ENCODE measurements at regions not wholly inside any gene's neighbourhood (a gene's known extent, or its start where the extent isn't known, plus 50 kb on each side); places are given as distances from the start of the nearest gene placed in this dataset.
"Not testable (repeated sequence)": the region's sequence is repeated elsewhere in the genome, so short reads cannot be mapped to it uniquely, and the experiment has no call there.

DNA sequence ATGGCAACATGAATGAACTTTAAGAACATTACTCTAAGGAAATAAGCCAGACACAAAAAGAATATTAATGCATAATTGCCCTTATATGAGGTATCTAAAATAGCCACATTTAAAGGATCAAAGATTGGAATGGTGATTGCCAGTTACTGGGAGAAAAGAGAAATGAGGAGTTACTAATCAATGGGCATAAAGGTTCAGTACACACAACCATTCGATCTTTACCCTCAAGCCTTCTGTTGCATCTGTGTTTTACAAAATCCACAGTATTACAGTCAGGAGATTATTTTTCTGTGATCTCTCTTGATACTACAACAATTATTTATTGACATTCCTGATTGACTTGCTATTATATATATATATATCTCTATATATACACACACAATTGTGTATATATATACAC is 310.0 kb upstream of the SLITRK5 start:
- no peak for DNase-seq

GRCh38 chr13:87368639-87369038 is 302.5 kb upstream of the SLITRK5 start:
- DNase-seq = no peak

- no peak for DNase-seq
Measured at GRCh38 chr13:87376081-87376480, 295.1 kb upstream of the SLITRK5 start.

DNA sequence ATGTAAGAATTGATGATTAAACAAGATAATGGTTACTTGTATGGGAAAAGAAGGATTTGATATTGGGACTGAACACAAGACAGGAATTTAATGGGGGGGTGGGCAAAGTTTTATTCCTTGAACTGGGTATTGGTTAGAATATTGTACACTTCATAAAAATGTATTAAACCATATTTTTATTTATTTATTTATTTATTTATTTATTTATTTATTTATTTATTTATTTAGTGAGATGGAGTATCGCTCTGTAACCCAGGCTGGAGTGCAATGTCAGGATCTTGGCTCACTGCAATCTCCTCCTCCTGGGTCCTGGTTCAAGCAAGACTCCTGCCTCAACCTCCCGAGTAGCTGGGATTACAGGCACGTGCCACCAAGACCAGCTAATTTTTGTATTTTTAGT is 287.1 kb upstream of the SLITRK5 start:
- DNase-seq = no peak

DNA sequence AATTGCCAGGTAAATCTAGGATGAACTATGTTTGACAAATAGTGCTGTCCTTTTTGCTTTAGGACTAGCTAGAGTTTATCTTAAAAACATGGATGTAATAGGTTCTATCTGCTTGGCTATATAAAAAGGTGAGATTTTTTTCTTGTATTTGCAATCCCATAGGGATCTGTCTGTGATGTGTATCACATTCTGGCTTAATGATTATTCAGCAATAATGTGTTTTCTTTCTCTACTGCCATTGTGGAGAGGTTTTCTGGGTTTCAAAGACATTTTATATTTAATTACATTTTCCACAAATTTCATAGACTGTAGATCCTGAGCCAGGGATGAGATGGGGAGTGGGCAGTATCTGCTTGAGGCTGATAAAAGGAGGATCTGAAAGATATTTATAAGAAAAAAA is 277.8 kb upstream of the SLITRK5 start:
- DNase-seq = no peak

DNA sequence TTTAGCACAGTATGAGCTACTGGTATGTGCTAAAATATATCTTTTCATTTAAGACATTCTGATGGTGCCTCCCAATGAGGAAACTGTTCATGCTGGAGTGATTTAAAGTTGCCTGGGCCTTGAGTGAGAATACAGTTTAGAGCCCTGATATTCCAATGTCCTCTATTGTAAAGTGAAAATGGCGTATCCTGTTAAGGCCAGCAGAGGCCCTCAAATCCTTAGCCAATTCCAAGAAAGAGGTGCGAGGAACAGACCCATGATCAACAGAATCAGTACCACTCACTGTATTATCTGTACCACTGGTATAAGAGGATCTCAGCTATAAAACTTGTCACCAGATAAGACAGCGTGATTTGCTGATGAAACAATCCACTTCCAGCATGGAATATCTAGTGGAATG is 273.1 kb upstream of the SLITRK5 start:
- no peak for DNase-seq

DNA sequence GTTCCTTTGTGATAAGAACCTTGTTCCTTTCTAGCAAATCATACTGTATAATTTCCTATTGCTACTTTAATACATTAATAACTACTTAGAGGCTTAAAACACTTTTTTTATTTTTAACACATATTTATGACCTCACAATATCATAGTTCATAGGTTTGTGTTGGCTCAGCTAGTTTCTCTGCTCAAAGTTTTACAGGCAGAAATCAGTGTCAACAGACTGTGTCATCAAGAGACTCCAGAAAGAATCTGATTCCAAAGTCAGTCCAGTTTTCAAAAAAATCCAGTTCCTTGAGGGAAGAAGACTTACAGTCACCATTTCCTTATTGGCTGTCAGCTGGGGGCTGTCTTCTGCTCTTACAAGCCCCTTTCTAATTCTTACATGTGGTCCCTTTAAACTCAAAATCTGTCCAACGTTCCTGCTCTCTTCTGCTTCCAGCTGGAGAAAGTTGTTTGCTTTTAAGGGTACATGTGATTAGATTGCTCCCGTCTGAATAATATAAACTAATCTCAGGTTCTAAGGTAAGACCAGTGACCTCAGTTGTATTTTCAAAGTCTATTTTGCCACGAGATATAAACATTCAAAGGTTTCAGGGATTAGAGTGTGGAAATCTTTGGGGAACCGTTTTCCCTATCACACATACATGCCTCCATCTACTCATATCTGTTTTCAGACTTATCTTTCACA is 267.3 kb upstream of the SLITRK5 start:
- no peak for DNase-seq

DNA sequence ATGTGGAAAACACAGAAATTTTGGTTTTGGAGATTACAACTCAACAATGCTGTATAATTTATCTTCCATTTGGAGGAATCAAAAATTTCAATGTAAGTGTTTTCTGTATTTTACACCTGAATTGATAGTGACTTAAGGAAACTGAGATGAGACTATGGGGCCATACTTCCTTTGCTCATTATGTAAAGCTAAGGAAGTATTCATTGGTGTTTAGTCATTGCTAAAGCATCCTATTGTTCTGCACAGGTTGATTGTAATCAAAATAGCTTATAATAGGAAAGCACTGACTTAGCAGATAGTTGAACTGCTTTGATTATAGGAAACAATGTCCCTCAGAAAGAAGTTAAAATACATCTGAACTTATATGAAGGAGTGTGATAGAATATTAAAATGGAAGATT is 244.4 kb upstream of the SLITRK5 start:
- no peak for DNase-seq

DNA sequence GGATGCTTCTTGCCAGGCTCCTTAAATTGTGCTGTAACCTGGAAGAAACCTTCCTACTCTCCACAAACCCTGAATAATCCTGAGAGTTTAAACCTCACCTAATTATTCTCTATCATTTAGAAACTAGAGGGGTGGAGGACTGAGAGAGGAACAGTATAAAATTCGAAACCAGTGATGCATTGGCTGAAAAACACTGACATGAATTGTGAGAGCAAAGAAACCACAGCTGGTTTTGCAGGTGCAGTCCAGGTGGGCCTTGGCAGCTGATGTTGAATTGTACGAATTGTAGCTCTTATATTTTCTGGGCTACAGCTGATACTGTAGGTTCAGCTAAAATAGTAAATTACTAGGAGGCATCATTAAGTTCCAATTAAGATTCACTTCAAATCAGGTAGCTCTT is 227.0 kb upstream of the SLITRK5 start:
- no peak for DNase-seq

GRCh38 chr13:87452281-87452680 is 218.9 kb upstream of the SLITRK5 start:
- no peak for DNase-seq

DNA sequence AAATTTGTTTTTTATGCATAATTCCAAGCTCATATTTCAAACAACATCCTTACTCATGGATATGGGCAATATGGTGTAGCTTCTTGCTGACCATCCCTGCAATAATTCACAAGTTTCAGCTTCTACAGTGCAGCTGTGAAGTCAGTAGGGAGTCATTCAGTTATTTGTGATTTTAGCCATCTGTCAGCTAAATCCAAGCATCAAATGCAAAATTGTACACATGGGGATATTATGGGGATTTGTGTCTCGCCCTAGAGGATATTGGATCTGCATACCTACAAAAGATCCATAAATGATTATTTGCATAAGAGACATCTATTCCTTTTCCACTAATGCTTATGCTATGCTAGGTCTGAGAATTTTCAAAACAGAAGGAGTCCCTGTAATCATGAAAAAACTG is 217.9 kb upstream of the SLITRK5 start:
- no peak for DNase-seq

DNA sequence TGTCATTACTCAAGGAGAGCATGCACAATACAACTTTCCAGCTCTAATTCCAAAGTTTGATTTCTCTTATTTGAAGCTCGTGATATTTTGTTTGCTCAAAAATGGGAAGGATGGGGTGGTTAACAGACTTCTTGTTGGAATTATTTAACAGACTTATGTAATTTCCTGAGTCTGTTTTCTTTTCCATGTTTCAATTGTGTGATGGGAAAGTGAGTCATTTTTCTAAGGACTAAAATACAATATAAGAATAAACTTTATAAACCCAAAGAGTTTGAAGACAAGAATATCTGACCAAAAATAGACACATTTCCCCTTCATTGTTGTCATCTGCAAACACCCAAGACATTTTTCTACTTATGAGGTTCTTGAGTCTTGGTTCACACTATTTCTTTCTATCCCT is 211.8 kb upstream of the SLITRK5 start:
- no peak for DNase-seq

- DNase-seq = no peak
Measured at GRCh38 chr13:87497426-87497825, 173.7 kb upstream of the SLITRK5 start.

GRCh38 chr13:87498681-87499080 is 172.5 kb upstream of the SLITRK5 start:
- no peak for DNase-seq

DNA sequence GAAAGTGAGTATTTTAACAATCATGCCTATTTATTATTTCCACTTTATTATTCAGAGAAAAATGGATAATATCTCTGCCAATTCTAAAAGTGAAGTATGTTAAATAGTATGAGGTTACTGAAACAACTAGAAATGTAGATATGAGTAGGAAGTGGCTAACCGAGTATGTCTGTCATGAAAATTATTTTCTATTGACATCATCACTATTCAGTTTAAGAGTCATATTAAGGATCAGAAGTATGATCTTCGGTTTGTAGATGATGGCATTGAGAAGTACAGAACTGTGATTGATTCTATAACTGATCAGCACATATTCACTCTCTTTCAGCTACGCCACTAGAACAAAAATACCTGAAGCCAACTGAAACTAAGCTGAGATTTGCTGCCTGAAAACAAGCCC is 146.4 kb upstream of the SLITRK5 start:
- DNase-seq = no peak

GRCh38 chr13:87533776-87534175 is 137.4 kb upstream of the SLITRK5 start:
- DNase-seq = no peak

GRCh38 chr13:87535911-87536310 is 135.3 kb upstream of the SLITRK5 start:
- no peak for DNase-seq

DNA sequence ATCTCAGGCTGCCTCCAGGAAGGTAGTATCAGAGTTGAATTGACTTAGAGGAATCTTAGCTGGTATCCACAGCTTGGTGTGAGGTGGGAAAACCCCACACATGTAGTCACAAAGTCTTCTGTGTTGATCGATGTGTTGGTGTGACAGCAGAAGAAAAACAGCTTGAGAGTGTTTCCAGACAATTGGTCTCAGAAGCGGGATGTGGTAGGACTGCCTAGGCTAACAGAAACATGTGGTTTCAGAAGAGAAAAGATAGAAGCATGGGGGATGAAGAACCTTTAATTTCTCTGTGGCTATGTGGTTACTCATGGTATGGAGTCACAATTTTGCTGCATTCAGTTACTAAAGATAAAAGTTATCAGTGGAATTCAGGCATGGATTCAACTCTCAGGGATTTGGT is 134.7 kb upstream of the SLITRK5 start:
- no peak for DNase-seq

- DNase-seq = no peak
Measured at GRCh38 chr13:87536899-87537298, 134.3 kb upstream of the SLITRK5 start.

GRCh38 chr13:87537951-87538350 is 133.2 kb upstream of the SLITRK5 start:
- no peak for DNase-seq

DNA sequence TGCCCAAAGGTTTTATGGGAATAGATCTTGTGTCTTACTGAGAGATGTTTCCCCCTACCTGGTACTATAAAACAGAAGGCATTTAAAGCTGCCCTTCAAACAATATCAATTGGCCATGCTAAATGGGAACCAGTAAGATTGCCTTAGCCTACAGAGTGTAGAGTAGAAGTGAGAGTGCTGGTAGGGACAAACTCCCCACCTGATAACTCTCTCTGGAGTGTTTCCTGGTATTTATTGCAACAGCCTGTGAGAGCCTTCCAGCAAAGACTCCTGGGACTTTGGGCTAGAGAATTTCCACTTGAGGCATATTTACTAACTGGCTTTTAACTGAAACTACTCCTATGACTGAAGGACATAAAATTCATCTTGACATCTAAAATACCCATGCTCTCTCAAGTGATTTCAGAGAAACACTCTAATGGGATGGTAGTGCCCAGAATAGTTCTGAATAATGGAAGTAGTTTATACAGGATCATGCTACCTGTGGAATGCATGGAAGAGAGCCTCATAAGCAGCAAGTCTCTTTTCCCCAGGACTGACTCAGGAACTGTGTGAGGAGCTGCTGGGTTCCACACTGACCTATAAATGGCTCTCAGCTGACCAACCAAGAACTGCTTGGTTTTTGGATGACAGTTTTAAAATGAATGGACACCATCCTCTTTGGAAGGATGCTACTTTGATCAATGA is 132.7 kb upstream of the SLITRK5 start:
- no peak for DNase-seq

DNA sequence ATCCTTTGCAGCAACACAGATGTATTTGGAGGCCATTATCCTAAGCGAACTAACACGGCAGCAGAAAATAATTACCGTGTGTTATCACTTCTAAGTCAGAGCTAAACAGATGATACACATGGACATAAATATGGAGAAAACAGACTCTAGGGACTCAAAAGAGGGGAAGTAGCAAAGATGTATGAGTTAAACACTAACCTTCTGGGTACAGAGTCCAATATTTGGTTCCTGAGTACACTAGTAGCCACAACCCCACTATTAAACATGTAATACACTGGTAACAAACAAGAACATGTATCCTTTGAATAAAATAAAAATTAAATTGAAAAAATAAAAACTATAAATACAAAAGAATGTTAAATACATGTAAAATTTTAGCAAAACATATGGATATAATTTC is 118.0 kb upstream of the SLITRK5 start:
- no peak for DNase-seq

DNA sequence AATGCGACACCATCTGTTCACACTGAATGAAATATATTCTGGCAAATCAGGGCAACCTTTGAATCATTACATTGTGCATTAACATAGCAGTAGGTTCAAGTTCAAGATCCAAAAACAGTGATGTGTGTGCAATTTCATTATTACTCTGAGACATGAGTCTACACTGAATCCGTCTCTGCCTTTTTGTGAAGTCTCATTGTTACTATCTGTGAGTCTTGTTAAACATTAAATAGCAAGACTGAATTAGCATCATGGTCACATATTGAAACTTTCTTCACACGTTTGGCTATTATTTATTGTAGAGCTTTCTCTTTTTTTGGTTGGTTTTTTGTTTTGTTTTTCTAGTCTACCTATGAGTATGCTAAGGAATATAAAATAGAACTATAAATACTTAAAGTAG is 117.1 kb upstream of the SLITRK5 start:
- no peak for DNase-seq

DNA sequence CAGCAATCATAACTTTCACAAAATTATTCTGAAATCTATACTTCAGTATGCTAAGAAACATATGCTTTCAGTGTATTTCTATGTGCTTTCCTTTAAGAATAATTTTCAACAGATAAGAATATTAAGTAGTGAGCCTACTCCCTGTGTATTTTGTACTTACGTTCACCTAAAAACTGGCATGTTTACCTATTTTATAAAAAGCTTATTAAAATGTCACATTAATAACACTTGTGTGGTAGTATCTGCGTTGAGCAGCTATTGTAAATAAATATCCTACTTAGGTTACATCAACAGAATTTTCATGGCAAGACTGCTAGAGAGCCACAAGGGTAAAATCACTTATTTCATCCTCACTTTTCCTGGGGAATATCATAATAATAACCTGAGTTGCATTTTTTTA is 113.4 kb upstream of the SLITRK5 start:
- DNase-seq = no peak

GRCh38 chr13:87561580-87561979 is 109.6 kb upstream of the SLITRK5 start:
- not testable (repeated sequence) for DNase-seq

Data from fibroblast of skin of scalp (primary cell).